HT-29 (cell line): ENCODE measurements at regions not wholly inside any gene's neighbourhood (a gene's known extent, or its start where the extent isn't known, plus 50 kb on each side); places are given as distances from the start of the nearest gene placed in this dataset.

Experiments used
- DNase-seq: peaks from one replicate; pipeline ENCODE4 v3.0.0-alpha.2; 2015; ENCODE audit warnings: low spot score

DNA sequence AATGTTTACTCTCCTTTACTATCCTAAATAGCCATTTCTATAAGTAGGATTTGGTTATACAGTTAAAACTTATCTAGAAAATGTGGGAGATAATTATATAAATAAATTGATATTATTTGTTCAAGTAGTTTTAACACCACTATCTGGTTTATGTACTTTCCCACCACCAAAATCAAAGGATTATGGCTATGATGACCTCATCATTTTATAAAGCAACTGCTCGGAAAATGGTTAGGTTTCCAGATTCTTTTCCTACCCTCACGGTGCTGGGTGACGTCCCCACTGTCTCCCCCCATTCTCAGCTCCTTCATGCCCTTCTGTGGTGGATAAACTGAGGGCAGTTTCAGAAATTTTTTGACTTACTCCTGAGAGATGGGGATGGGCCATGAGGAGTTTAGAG lies 1011.8 kb upstream of the ADGRL4 start:
- DNase-seq = no peak

DNA sequence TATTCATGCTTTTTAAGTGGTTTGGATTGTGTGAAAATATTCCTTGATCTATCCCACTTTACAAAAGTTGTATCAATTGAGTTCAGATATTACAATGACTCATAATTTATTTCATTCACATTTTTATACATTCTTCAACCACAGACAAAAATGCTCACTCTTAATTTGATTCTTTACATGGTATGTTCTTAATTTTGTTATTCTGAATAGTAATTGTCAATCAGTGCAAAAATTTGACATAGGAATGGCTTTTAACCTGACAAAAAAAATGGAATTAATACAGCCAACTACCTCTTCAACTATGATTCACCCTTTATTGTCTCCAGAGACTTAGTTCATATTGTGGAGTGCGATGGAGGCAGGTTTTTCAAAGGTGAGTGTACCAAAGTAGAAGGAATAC lies 1002.4 kb upstream of the ADGRL4 start:
- no peak for DNase-seq

- DNase-seq = no peak
Measured at GRCh38 chr1:80003250-80003649, 996.7 kb upstream of the ADGRL4 start.

- no peak for DNase-seq
Measured at GRCh38 chr1:79988401-79988800, 981.9 kb upstream of the ADGRL4 start.

- no peak for DNase-seq
Measured at GRCh38 chr1:79982211-79982610, 975.7 kb upstream of the ADGRL4 start.

DNA sequence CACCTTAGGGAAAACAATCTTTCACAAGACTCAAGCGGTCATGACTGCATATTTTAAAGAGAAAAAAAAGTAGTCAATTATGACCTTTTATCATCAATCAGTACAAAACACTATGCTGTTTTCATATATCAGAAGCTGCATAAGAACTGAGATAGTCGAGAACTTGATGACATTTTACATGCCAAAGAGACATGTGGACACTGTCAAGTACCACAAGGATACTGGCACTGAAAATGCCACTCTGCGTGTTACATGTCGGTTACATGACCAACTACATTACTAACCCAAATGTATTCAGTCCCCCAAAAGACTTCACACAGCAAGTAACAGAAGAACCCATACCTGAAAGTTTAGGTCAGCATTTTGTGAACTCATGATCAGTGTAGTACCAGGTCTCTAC lies 975.0 kb upstream of the ADGRL4 start:
- DNase-seq = no peak

DNA sequence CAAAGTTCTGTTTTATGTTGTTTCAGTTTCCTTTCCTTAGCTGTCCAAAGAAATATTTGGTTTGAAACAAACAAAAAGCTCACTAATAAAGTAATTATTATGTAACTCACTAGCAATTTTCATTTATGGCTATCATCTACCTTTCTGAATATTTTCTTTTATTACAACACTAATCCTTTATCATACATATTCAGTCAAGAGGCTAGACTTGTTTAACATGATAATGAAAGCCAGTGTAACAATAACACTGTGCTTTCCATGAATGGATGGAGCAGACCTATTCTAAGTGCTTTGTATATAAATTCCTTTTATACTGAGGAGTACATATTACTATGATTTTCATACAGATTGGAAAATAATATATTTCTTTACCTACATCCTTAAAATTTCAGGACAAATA lies 972.8 kb upstream of the ADGRL4 start:
- DNase-seq = no peak

DNA sequence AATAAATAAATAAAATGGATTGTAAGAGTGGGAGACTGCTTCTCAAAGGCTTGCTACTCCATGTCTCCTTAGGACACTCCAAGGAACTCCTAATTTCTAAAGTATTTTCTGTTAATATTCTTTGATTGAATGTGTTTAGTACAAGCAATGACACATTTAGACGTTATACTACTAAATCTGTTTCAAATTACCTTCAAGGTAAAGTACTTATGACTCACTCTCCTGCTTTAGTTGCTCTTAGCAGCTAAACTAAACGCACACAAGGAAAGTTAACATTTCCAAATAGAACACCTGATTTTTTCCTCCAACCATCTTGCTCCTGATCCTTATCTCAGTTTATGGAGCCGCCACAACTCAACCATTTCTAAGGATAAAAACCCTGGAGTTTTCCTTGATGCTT lies 969.8 kb upstream of the ADGRL4 start:
- no peak for DNase-seq

- peak; percentile 4 for DNase-seq
Measured at GRCh38 chr1:79974659-79975058, 968.1 kb upstream of the ADGRL4 start.

DNA sequence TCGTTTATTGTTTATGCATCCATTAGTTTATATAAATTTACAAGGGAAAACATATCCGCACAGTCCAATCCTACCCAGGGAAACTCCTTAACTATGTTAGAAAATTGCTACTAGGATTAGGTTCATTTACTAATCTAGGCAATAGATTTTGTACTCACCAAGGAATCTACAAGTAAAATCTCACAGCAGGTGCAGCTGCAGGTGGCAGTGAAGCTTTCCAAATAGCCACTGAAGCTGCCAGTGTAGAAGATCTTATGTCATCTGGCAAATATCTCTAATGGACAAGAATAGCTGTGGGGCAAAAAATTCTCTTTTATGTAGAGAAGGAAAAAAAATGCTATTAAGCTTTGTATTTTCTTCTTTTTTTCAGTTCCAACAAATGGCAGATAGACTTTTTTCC lies 963.4 kb upstream of the ADGRL4 start:
- no peak for DNase-seq

DNA sequence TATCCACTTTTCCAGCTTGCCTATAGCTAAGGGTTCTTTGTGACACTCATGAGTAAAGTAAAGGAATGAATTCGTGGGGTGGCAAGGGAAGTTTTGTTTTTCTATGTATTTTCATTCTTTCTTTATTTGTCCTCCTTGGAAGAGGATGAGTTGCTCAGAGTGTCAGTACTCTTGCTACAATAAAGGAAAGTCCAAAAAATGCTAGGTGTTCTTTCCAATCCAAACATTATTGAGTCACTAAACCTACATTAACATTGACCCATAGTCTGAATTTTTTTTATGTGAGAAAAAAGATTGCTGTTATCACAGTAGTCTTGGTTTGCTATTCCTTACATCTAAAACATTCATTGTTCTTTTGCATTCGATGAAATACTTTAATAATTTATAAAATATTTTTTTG lies 959.9 kb upstream of the ADGRL4 start:
- DNase-seq = no peak

- DNase-seq = no peak
Measured at GRCh38 chr1:79959635-79960034, 953.1 kb upstream of the ADGRL4 start.

GRCh38 chr1:79955966-79956365 lies 949.4 kb upstream of the ADGRL4 start:
- no peak for DNase-seq

DNA sequence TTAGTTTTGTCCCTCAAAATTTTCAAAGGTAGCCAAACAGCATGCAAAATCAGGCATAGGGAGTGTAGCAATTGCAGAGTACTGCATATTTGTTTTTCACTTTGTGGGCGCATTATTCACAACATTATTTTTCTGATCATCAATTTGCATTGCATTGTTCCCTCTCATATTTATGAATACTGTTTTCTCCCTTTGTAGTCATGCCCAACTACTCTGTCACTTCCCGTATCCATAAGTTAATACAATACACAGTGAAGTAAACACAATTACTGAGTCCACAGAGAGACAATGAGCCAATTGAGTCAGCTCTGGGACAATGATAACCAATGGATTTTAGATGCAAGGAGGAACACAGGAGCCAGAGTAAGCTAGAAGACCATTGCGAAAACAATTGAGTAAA lies 944.0 kb upstream of the ADGRL4 start:
- no peak for DNase-seq

DNA sequence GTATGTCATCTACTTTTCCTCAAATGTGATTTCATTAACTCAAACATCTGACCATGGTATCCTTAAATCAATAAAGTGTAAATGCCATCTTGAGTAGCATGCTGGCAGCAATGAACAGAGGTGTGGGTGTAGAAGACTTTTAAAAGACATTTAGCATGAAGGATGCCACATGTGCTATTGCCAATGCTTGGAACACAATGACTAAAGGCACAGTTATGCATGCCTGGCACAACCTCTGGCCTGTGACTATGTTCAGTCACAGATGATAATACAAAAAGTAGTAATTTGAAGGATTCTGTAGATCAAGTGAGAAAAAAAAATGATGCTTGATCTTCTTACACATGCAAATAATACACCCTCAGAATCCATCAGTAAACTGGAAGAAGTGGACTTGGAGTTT lies 938.9 kb upstream of the ADGRL4 start:
- DNase-seq = no peak

GRCh38 chr1:79929356-79929755 lies 922.8 kb upstream of the ADGRL4 start:
- no peak for DNase-seq

GRCh38 chr1:79928901-79929300 lies 922.4 kb upstream of the ADGRL4 start:
- DNase-seq = no peak

DNA sequence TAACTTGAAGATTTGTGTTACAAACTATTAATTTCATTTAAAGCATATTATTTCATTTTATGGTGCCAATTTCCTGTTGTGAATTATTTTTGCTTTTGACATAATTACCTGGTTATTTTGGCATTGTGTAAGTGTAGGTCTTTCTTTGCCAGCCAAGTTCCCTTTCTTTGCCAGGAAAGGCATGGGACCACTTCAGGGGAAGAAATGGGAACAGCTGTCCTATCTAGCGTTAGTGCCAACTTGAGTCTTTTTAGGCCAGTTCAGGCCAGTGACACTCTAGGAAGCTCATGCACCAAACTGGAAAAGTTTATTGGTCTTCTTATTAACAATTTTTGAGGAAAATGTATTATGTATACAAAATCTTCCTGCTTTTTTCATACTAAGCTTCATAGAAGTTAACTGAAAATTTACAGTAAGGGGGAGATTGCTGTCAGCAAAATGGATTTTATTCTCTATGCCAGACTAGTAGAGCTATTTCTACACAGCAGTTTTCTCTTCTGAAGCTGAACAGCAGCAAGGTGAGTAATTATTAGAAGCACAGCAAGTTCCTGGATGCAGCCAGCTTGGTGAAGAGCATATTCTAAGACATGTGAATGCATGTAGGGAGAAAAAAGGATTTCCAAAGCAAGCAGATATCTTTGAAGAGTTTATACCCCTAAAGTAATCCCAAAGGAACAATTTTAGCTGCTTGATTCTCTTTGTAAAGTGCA lies 914.6 kb upstream of the ADGRL4 start:
- DNase-seq = no peak

GRCh38 chr1:79914896-79915295 lies 908.4 kb upstream of the ADGRL4 start:
- no peak for DNase-seq

- DNase-seq = no peak
Measured at GRCh38 chr1:79912813-79913212, 906.3 kb upstream of the ADGRL4 start.

DNA sequence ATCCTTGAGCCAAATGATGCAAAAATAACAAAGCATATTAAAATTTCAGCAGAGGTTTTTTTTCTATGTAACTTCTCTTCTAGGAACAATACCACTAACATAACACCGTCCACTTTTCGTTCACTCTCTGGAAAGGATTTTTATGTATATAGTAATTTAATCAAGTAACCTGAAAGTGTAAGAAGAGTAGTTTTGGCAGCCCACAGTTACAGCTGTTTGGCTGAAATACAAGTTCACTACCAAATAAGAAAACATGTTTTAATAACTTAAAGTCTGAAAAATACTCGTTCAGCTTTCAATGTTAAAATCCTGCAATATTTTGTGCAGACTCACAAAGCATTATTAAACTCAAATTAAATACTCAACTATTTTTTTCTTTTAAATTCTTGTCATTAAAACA lies 896.8 kb upstream of the ADGRL4 start:
- no peak for DNase-seq

DNA sequence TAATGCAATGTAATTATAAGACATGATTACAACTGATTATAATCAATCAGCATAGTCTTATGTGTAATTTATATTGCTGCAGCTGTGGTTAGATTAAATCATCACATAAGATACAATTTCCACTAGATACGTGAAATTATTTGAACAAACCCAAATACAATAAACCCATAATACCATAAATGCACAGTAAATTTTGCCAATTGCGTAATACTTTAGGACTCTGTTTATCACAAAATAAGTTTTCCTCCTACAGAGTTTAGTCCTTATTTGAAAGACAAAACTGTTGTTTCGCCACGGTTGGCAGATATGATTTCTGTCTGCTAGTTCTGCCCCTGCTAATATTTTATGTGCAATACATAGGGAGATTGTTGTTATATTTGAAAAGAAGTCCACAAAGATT lies 895.9 kb upstream of the ADGRL4 start:
- no peak for DNase-seq

DNA sequence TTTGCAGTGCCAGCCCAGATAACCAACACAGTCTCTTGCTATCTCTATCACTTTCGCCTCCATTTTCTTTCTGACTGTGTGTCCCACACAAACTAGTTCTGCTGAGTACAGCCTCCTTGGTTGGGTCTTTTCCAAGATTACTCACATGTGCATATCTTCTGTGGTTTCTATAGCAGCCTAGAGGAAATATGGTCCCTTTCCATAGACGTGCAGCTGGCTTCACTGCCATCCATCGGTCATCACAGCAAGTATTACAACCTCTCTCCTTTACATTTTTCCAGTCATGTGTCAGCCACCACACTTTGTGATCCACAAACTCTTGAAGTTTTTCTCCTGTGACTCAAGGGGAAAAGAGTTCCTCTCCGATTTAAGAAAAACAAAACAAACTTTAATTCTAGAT lies 893.4 kb upstream of the ADGRL4 start:
- no peak for DNase-seq

DNA sequence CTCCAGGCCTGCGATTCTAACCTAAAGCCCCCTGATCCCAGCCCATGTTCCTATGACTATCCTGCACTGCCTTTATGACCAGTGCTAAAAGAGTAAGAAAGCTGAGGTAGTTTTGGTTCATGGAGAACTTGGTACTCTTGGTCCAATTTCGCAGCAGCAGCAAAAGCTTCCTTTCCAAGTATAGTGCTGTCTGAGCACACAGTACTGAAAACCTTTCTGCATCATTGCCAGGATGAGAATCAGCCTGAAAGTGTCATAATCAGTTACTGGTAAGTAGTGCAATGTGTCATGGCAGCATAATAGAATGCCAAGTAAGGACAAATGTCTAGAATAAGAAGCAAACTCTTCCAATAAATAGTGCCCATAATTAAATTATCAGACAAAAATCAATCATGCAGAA lies 889.6 kb upstream of the ADGRL4 start:
- DNase-seq = no peak
